KMS-11 (cell line): ENCODE measurements at regions not wholly inside any gene's neighbourhood (a gene's known extent, or its start where the extent isn't known, plus 50 kb on each side); places are given as distances from the start of the nearest gene placed in this dataset.

Experiments used
- H2AFZ ChIP-seq: fragments of 200-600 bp; sonication (generic); 2 replicates; pipeline ENCODE4 v1.6.1; 2016; ENCODE audit warnings: antibody characterized with exemption, mixed run types, low read depth
- H3K27ac ChIP-seq: fragments of 200-600 bp; sonication (generic); 2 replicates; pipeline ENCODE4 v1.6.1; 2016; ENCODE audit warnings: mild to moderate bottlenecking, mixed run types
- H3K27me3 ChIP-seq: fragments of 200-600 bp; sonication (generic); 2 replicates; pipeline ENCODE4 v1.6.1; 2017; ENCODE audit warnings: mild to moderate bottlenecking, low read depth, mixed run types, moderate library complexity; ENCODE audit not compliant: insufficient read depth
- H3K36me3 ChIP-seq: fragments of 200-600 bp; sonication (generic); 2 replicates; pipeline ENCODE4 v1.6.1; 2017; ENCODE audit warnings: mild to moderate bottlenecking, mixed run types; ENCODE audit not compliant: insufficient read depth
- H3K4me1 ChIP-seq: fragments of 200-600 bp; sonication (generic); 2 replicates; pipeline ENCODE4 v1.6.1; 2016; ENCODE audit warnings: mild to moderate bottlenecking, low read depth, mixed run types; ENCODE audit not compliant: poor library complexity, severe bottlenecking
- H3K4me2 ChIP-seq: fragments of 200-600 bp; sonication (generic); 2 replicates; pipeline ENCODE4 v1.7.0; 2016; ENCODE audit warnings: mild to moderate bottlenecking, mixed run types
- H3K4me3 ChIP-seq: fragments of 200-600 bp; sonication (generic); IDR thresholded peaks from 2 replicates; pipeline ENCODE4 v1.6.1; 2017; ENCODE audit warnings: low read depth, low read length, mixed read lengths; ENCODE audit not compliant: insufficient read depth
- H3K79me2 ChIP-seq: fragments of 200-600 bp; sonication (generic); 2 replicates; pipeline ENCODE4 v1.6.1; 2016; ENCODE audit warnings: low read depth, mixed run types; ENCODE audit not compliant: insufficient read depth
- H3K9ac ChIP-seq: fragments of 200-600 bp; sonication (generic); 2 replicates; pipeline ENCODE4 v1.6.1; 2016; ENCODE audit warnings: mild to moderate bottlenecking, mixed run types
- H4K20me1 ChIP-seq: fragments of 200-600 bp; sonication (generic); 2 replicates; pipeline ENCODE4 v1.6.1; 2016; ENCODE audit warnings: mild to moderate bottlenecking, mixed run types; ENCODE audit not compliant: insufficient read depth
- TF ChIP-seq, protein P1 (sequence below): fragments of 200-600 bp; sonication (generic); conservative IDR thresholded peaks from 2 replicates; pipeline ENCODE4 v1.6.1; 2017; ENCODE audit warnings: low read depth, mild to moderate bottlenecking, antibody characterized with exemption, low read length, moderate library complexity, mixed read lengths

- Histone ChIP-seq H3K4me1 (no peaks in the 10 kb centered on the region), H3K36me3 (no peaks in the 10 kb centered on the region), H4K20me1 (no peaks in the 10 kb centered on the region), H3K9ac (no peak overlapping the region), H3K27me3 (no peaks in the 10 kb centered on the region), H2AFZ (no peak overlapping the region), H3K4me2 (no peak overlapping the region), H3K27ac (no peak overlapping the region), H3K79me2 (no peaks in the 10 kb centered on the region), H3K4me3 (no peak overlapping the region)
- TF ChIP-seq, protein P1, sequence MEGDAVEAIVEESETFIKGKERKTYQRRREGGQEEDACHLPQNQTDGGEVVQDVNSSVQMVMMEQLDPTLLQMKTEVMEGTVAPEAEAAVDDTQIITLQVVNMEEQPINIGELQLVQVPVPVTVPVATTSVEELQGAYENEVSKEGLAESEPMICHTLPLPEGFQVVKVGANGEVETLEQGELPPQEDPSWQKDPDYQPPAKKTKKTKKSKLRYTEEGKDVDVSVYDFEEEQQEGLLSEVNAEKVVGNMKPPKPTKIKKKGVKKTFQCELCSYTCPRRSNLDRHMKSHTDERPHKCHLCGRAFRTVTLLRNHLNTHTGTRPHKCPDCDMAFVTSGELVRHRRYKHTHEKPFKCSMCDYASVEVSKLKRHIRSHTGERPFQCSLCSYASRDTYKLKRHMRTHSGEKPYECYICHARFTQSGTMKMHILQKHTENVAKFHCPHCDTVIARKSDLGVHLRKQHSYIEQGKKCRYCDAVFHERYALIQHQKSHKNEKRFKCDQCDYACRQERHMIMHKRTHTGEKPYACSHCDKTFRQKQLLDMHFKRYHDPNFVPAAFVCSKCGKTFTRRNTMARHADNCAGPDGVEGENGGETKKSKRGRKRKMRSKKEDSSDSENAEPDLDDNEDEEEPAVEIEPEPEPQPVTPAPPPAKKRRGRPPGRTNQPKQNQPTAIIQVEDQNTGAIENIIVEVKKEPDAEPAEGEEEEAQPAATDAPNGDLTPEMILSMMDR = no peak
Measured at GRCh38 chr17:64788286-64789060, 126.4 kb upstream of the SMURF2 start.

- TF ChIP-seq, protein P1 = no peak
- H3K4me3 ChIP-seq = no peak overlapping the region
- H3K4me2 ChIP-seq = no peak overlapping the region
- H3K27ac ChIP-seq = no peak overlapping the region
- H4K20me1 ChIP-seq = no peaks in the 10 kb centered on the region
- H3K4me1 ChIP-seq = no peaks in the 10 kb centered on the region
- no peaks in the 10 kb centered on the region for H3K27me3 ChIP-seq
- H3K79me2 ChIP-seq = no peaks in the 10 kb centered on the region
- no peak overlapping the region for H3K9ac ChIP-seq
- no peaks in the 10 kb centered on the region for H3K36me3 ChIP-seq
- H2AFZ ChIP-seq = no peak overlapping the region
Measured at GRCh38 chr17:64787921-64788271, 125.8 kb upstream of the SMURF2 start.

GRCh38 chr17:64787255-64787920 is 125.3 kb upstream of the SMURF2 start:
- TF ChIP-seq, protein P1 = no peak
- Histone ChIP-seq H3K27ac (no peak overlapping the region), H2AFZ (no peak overlapping the region), H3K4me3 (no peak overlapping the region), H4K20me1 (no peaks in the 10 kb centered on the region), H3K27me3 (no peaks in the 10 kb centered on the region), H3K4me2 (no peak overlapping the region), H3K36me3 (no peaks in the 10 kb centered on the region), H3K9ac (no peak overlapping the region), H3K79me2 (no peaks in the 10 kb centered on the region), H3K4me1 (no peaks in the 10 kb centered on the region)

DNA sequence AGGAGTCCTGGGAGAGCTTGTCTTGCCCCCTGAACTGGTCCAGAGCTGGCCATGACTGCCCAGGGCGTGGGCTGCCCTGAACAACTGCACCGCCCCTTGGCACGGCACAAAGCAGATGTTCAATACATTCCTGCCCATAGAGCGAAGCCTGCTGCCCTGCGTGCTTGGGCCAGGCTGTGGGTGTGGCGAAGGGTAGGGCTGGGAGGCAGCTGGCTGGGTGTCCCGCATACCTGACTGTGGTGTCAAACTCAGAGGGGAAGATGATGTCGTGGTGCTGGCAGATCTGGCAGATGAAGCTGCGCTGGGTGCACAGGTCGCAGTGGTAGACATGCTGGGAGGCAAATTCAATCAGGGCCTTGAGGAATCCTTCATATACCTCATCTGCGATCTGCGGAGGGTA is 124.2 kb upstream of the SMURF2 start:
- Histone ChIP-seq H3K9ac (no peak overlapping the region), H3K4me2 (no peak overlapping the region), H3K79me2 (no peaks in the 10 kb centered on the region), H3K4me3 (no peak overlapping the region), H2AFZ (no peak overlapping the region), H4K20me1 (no peaks in the 10 kb centered on the region), H3K36me3 (no peaks in the 10 kb centered on the region), H3K27me3 (no peaks in the 10 kb centered on the region), H3K27ac (no peak overlapping the region), H3K4me1 (no peaks in the 10 kb centered on the region)
- TF ChIP-seq, protein P1 = no peak
